Transverse colon (tissue), 4 donors: ENCODE measurements at regions not wholly inside any gene's neighbourhood (a gene's known extent, or its start where the extent isn't known, plus 50 kb on each side); places are given as distances from the start of the nearest gene placed in this dataset.

Experiments used
- DNase-seq: peaks from one replicate; pipeline ENCODE4 v3.0.0-alpha.2; 2019
- H3K27ac ChIP-seq, 4 donors: fragments of 200-600 bp; sonication (generic); 2 replicates each; pipeline ENCODE4 v1.5.1; 2016 to 2018; ENCODE audit warnings: inconsistent platforms in 4 of 4
- H3K27me3 ChIP-seq: fragments of 200-600 bp; sonication (generic); 2 replicates; pipeline ENCODE4 v1.5.1; 2017; ENCODE audit warnings: inconsistent platforms
- H3K36me3 ChIP-seq, 4 donors: fragments of 200-600 bp; sonication (generic); 2 replicates each; pipeline ENCODE4 v1.5.1; 2017 to 2019; ENCODE audit warnings: inconsistent platforms in 4 of 4
- H3K4me1 ChIP-seq, 4 donors: fragments of 200-600 bp; sonication (generic); 2 replicates each; pipeline ENCODE4 v1.5.1; 2017 to 2020; ENCODE audit warnings: inconsistent platforms in 4 of 4
- H3K4me3 ChIP-seq, 4 donors: fragments of 200-600 bp; sonication (generic); 1 replicate in 1 of 4; 2 replicates in 3 of 4; pipeline versions ENCODE4 v1.5.1 to v1.6.1; 2017 to 2019; ENCODE audit warnings: inconsistent platforms in 4 of 4
- H3K9me3 ChIP-seq, 2 donors: fragments of 200-600 bp; sonication (generic); 2 replicates each; pipeline ENCODE4 v1.5.1; 2017 to 2019; ENCODE audit warnings: inconsistent platforms in 2 of 2
- EP300 ChIP-seq: sonication (generic); formaldehyde crosslinking; IDR thresholded peaks from one replicate; pipeline ENCODE4 v1.6.1; 2017; ENCODE audit warnings: antibody characterized with exemption, low read depth
- POLR2A ChIP-seq: fragments of 450-650 bp; IDR thresholded peaks from one replicate; pipeline ENCODE4 v1.6.1; 2016; ENCODE audit warnings: antibody characterized with exemption, mild to moderate bottlenecking, moderate library complexity
- POLR2AphosphoS5 ChIP-seq, 3 donors: sonication (generic); formaldehyde crosslinking; IDR thresholded peaks; one replicate each; pipeline ENCODE4 v1.6.1; 2016; ENCODE audit warnings: antibody characterized with exemption in 3 of 3
- WGBS, 2 donors: methylation state at CpG; one replicate each; pipeline ENCODE4 v1.1.5; 2018; ENCODE audit warnings: low coverage in 1 of 2; 5-methylcytosine and 5-hydroxymethylcytosine counted together
- in situ Hi-C, 4 donors: fragments of 200-750 bp; cut with MboI; loops; one replicate each; pipeline versions ENCODE4 v1.15.0 to v1.15.1; 2017; ENCODE audit warnings: low sequenced_read_pairs in 3 of 4, low pct_ligation_motif_present in 1 of 4, low pct_unique_long_range_greater_than_20kb in 1 of 4
- intact Hi-C: fragments of 100-400 bp; cut with DNase I; formaldehyde crosslinking; loops from one replicate; pipeline ENCODE4 v1.15.1; 2023; ENCODE audit warnings: low total_unique reads
- TF ChIP-seq, protein P1 (sequence below), 5 experiments: fragments of 200-600 bp in 3 of 5; fragments of 450-650 bp in 2 of 5; sonication (generic) in 3 of 5; IDR thresholded peaks; 1 replicate in 2 of 5; 2 replicates in 3 of 5; pipeline ENCODE4 v1.5.1; 2016 to 2017; ENCODE audit warnings: antibody characterized with exemption in 5 of 5, inconsistent platforms in 3 of 5, mild to moderate bottlenecking in 2 of 5, moderate library complexity in 1 of 5

DNA sequence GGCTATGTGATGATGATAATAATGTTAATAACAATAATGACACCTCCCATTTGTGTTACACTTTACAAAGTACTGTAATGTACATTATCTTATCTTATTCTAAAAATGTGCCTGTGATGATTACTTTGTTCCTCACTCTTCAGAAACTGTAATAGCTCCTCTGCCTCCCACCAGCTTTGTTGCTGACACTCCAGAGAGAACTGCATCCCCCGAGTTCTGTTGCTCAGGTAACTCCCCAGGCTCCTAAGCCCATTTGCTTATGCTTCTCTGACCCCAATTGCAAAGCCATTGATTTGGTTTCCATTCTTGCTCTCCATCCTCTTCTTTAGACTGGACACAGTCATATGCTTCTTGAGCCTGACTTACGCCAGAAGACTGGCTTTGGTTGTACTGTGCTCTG is 319.7 kb downstream of the EPM2A start:
- no peaks in the 10 kb centered on the region for H3K4me1 ChIP-seq
- 66 to 70% methylated on average over 2 of the region's 2 CpGs for WGBS, 2 donors
- no peaks in the 10 kb centered on the region for H3K36me3 ChIP-seq
- TF ChIP-seq POLR2A: no peak
- TF ChIP-seq, protein P1, sequence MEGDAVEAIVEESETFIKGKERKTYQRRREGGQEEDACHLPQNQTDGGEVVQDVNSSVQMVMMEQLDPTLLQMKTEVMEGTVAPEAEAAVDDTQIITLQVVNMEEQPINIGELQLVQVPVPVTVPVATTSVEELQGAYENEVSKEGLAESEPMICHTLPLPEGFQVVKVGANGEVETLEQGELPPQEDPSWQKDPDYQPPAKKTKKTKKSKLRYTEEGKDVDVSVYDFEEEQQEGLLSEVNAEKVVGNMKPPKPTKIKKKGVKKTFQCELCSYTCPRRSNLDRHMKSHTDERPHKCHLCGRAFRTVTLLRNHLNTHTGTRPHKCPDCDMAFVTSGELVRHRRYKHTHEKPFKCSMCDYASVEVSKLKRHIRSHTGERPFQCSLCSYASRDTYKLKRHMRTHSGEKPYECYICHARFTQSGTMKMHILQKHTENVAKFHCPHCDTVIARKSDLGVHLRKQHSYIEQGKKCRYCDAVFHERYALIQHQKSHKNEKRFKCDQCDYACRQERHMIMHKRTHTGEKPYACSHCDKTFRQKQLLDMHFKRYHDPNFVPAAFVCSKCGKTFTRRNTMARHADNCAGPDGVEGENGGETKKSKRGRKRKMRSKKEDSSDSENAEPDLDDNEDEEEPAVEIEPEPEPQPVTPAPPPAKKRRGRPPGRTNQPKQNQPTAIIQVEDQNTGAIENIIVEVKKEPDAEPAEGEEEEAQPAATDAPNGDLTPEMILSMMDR (IDR thresholded peaks at IDR 0.05): no peak
- TF ChIP-seq POLR2AphosphoS5 (IDR thresholded peaks at IDR 0.05): no peak
- no peak overlapping the region for H3K27ac ChIP-seq
- no peak for DNase-seq
- H3K27me3 ChIP-seq: no peaks in the 10 kb centered on the region
- no peaks in the 10 kb centered on the region for H3K9me3 ChIP-seq
- no peak overlapping the region for H3K4me3 ChIP-seq
- in situ Hi-C loops (no loop called here), intact Hi-C loops (no loop called here)

DNA sequence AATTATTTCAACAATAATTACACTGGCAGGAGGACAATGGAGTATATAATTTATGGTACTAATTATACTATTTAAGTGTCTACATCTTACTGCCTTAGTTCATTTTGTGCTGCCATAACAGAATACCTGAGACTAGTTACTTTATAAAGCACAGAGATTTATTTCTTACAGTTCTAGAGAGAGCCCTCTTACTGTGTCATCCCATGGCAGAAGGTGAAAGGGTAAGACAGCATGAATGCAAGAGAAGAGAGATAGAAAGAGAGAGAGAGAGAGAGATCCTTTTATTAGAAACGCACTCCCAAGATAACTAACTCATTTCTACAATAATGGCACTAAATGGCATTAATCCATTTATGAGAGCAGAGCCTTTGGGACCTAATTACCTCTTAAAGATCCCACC is 314.7 kb downstream of the EPM2A start:
- TF ChIP-seq, protein P1 (IDR thresholded peaks at IDR 0.05): no peak
- TF ChIP-seq EP300 (no peak), POLR2A (no peak), POLR2AphosphoS5 (IDR thresholded peaks at IDR 0.05) (no peak)
- no peaks in the 10 kb centered on the region for H3K4me1 ChIP-seq
- no peak for DNase-seq
- H3K27me3 ChIP-seq: no peaks in the 10 kb centered on the region
- H3K36me3 ChIP-seq: no peaks in the 10 kb centered on the region
- no peak overlapping the region for H3K4me3 ChIP-seq
- H3K9me3 ChIP-seq: no peaks in the 10 kb centered on the region
- H3K27ac ChIP-seq: no peak overlapping the region
- 63 to 78% methylated on average over 1 of the region's 1 CpG for WGBS, 2 donors
- intact Hi-C loops (no loop called here), in situ Hi-C loops (no loop called here)

DNA sequence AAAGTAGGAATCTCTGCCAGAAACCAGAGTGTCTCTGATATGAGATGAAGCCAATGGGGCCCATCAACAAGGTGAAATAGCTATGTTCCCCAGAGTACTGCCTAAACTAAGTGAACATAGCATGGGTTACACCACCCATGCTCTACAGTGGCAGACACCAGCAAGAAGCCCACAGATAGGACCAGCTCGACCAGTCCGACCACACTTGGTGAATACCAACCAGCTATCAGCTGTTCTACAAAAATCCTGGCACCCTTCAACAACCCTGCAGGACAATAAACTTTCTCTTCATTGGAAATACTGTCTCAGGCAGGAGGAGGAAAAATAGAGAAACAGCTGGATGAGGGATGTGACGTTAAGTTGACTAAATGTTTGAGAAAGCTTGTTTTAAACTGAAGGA is 311.4 kb downstream of the EPM2A start:
- in situ Hi-C loops (no loop called here), intact Hi-C loops (no loop called here)
- Histone ChIP-seq H3K9me3 (no peaks in the 10 kb centered on the region), H3K27ac (no peak overlapping the region), H3K4me3 (no peak overlapping the region), H3K4me1 (no peaks in the 10 kb centered on the region), H3K27me3 (no peaks in the 10 kb centered on the region), H3K36me3 (no peaks in the 10 kb centered on the region)
- DNase-seq: no peak
- 69 to 88% methylated on average over 2 to 3 of the region's 3 CpGs for WGBS, 2 donors
- TF ChIP-seq, protein P1 (IDR thresholded peaks at IDR 0.05): no peak
- no peak for TF ChIP-seq EP300
- TF ChIP-seq POLR2A: no peak
- TF ChIP-seq POLR2AphosphoS5 (IDR thresholded peaks at IDR 0.05): no peak

DNA sequence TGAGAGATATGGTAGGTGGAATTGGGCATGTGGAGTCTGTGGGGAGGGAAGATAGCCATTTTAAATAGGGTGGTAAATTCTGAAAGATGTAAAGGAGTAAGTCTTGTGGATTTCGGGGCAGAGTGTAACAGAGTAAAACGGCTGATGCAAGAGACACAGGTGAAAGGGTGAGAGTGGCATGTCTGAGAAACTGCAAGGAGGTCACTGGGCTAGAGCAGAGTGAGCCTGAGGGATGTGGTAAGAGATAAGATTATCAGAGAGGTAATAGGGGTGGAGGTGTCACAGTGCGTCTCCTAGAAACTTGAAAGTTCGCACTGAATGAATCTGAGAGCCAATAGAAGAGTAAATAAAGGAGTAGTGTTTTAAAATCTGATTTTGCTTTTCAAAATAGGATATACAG is 308.1 kb downstream of the EPM2A start:
- H3K4me3 ChIP-seq: no peak overlapping the region
- intact Hi-C loops: no loop called here
- H3K36me3 ChIP-seq: no peaks in the 10 kb centered on the region
- DNase-seq: no peak
- no peaks in the 10 kb centered on the region for H3K9me3 ChIP-seq
- no peak overlapping the region for H3K27ac ChIP-seq
- in situ Hi-C loops: no loop called here
- 74 to 79% methylated on average over 4 of the region's 4 CpGs for WGBS, 2 donors
- TF ChIP-seq POLR2A (no peak), POLR2AphosphoS5 (IDR thresholded peaks at IDR 0.05) (no peak), EP300 (no peak)
- TF ChIP-seq, protein P1 (IDR thresholded peaks at IDR 0.05): no peak
- no peaks in the 10 kb centered on the region for H3K27me3 ChIP-seq
- H3K4me1 ChIP-seq: no peaks in the 10 kb centered on the region
